ENCODE measurements at regions not wholly inside any gene's neighbourhood (a gene's known extent, or its start where the extent isn't known, plus 50 kb on each side); places are given as distances from the start of the nearest gene placed in this dataset.
"Not testable (repeated sequence)": the region's sequence is repeated elsewhere in the genome, so short reads cannot be mapped to it uniquely, and the experiment has no call there.

- Mint-ChIP-seq H3K4me3 (no peak overlapping the region), H3K36me3 (ENCODE audit: low read depth) (no peaks in the 10 kb centered on the region), H3K9me3 (peaks cover 14% of the 10 kb centered on the region), H3K4me1 (ENCODE audit: low read depth) (no peaks in the 10 kb centered on the region), H3K27ac (no peak overlapping the region), H3K27me3 (no peaks in the 10 kb centered on the region)
- ChIA-PET CTCF (no interaction called here), POLR2A (no interaction called here)
- intact Hi-C loops (cut with micrococcal nuclease), result no loop called here
- TF ChIP-seq, protein P1, sequence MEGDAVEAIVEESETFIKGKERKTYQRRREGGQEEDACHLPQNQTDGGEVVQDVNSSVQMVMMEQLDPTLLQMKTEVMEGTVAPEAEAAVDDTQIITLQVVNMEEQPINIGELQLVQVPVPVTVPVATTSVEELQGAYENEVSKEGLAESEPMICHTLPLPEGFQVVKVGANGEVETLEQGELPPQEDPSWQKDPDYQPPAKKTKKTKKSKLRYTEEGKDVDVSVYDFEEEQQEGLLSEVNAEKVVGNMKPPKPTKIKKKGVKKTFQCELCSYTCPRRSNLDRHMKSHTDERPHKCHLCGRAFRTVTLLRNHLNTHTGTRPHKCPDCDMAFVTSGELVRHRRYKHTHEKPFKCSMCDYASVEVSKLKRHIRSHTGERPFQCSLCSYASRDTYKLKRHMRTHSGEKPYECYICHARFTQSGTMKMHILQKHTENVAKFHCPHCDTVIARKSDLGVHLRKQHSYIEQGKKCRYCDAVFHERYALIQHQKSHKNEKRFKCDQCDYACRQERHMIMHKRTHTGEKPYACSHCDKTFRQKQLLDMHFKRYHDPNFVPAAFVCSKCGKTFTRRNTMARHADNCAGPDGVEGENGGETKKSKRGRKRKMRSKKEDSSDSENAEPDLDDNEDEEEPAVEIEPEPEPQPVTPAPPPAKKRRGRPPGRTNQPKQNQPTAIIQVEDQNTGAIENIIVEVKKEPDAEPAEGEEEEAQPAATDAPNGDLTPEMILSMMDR (IDR thresholded peaks at IDR 0.05), result no peak
- DNase-seq (no peak), ATAC-seq (no peak)
Measured at GRCh38 chr5:166618526-166618925, 1672.9 kb upstream of the WWC1 start.

DNA sequence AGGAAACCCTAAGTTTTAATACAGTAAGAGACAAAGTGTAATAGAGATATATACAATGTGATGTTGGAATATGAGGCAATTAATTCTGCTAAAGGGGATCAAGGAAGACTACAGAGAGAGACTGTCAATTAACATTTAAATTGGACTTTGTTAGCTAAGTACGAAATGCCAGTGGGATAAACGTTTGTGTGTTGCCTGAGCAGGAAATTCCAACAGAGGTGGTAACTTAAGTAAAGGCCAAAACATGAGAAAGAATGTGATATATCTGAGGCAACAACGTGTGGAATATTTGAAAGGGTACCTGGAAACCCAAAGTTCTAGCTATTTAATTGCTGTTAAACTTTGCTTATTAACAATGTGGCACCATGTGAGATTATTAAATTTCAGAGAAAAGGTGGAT, 1666.9 kb upstream of the WWC1 start:
- Mint-ChIP-seq H3K9me3 (peaks cover 12% of the 10 kb centered on the region), H3K36me3 (ENCODE audit: low read depth) (no peaks in the 10 kb centered on the region), H3K27me3 (no peaks in the 10 kb centered on the region), H3K4me1 (ENCODE audit: low read depth) (no peaks in the 10 kb centered on the region), H3K4me3 (no peak overlapping the region), H3K27ac (no peak overlapping the region)
- CTCF ChIA-PET, result no interaction called here
- DNase-seq (no peak), ATAC-seq (no peak)
- POLR2A ChIA-PET, result no interaction called here
- TF ChIP-seq, protein P1 (IDR thresholded peaks at IDR 0.05), result no peak
- intact Hi-C loops (cut with micrococcal nuclease), result no loop called here

GRCh38 chr5:166625210-166625865, 1666.1 kb upstream of the WWC1 start:
- Mint-ChIP-seq H3K4me3 (no peak overlapping the region), H3K27ac (no peak overlapping the region), H3K9me3 (peaks cover 10% of the 10 kb centered on the region), H3K36me3 (ENCODE audit: low read depth) (no peaks in the 10 kb centered on the region), H3K4me1 (ENCODE audit: low read depth) (no peaks in the 10 kb centered on the region), H3K27me3 (no peaks in the 10 kb centered on the region)
- DNase-seq (no peak), ATAC-seq (no peak)
- intact Hi-C loops (cut with micrococcal nuclease), result no loop called here
- CTCF ChIA-PET, result no interaction called here
- POLR2A ChIA-PET, result no interaction called here
- TF ChIP-seq, protein P1 (IDR thresholded peaks at IDR 0.05), result no peak

- TF ChIP-seq, protein P1 (IDR thresholded peaks at IDR 0.05), result no peak
- Mint-ChIP-seq H3K9me3 (peaks cover 3% of the 10 kb centered on the region), H3K27me3 (no peaks in the 10 kb centered on the region), H3K4me1 (ENCODE audit: low read depth) (no peaks in the 10 kb centered on the region), H3K27ac (no peak overlapping the region), H3K36me3 (ENCODE audit: low read depth) (no peaks in the 10 kb centered on the region), H3K4me3 (no peak overlapping the region)
- intact Hi-C loops (cut with micrococcal nuclease), result no loop called here
- DNase-seq (no peak), ATAC-seq (no peak)
- CTCF ChIA-PET, result no interaction called here
- POLR2A ChIA-PET, result no interaction called here
Measured at GRCh38 chr5:166637295-166637694, 1654.2 kb upstream of the WWC1 start.

- TF ChIP-seq, protein P1 (IDR thresholded peaks at IDR 0.05), result no peak
- CTCF ChIA-PET, result no interaction called here
- Mint-ChIP-seq H3K36me3 (ENCODE audit: low read depth) (no peaks in the 10 kb centered on the region), H3K4me3 (no peak overlapping the region), H3K4me1 (ENCODE audit: low read depth) (no peaks in the 10 kb centered on the region), H3K9me3 (peaks cover 10% of the 10 kb centered on the region), H3K27me3 (no peaks in the 10 kb centered on the region), H3K27ac (no peak overlapping the region)
- intact Hi-C loops (cut with micrococcal nuclease), result no loop called here
- ATAC-seq, result no peak
- POLR2A ChIA-PET, result no interaction called here
- DNase-seq, result no peak
Measured at GRCh38 chr5:166639151-166639550, 1652.3 kb upstream of the WWC1 start.

- H3K4me1 Mint-ChIP-seq (ENCODE audit: low read depth); H3K27ac Mint-ChIP-seq; DNase-seq; ATAC-seq; intact Hi-C loops (cut with micrococcal nuclease); H3K27me3 Mint-ChIP-seq; CTCF ChIA-PET; H3K4me3 Mint-ChIP-seq; H3K36me3 Mint-ChIP-seq (ENCODE audit: low read depth): not testable (repeated sequence)
- H3K9me3 Mint-ChIP-seq, result peaks cover 15% of the 10 kb centered on the region
- POLR2A ChIA-PET, result interaction anchor here (0.6 kb wide), 1 partner anchor 776 kb away, joined by 3 read pairs; no protein-coding TSS in a partner anchor
Measured at GRCh38 chr5:166640136-166640535, 1651.3 kb upstream of the WWC1 start.

Measured in activated CD8-positive, alpha-beta T cell treated with anti-CD3 and anti-CD28 coated beads for 36 hours (primary cell).